ENCODE measurements at regions not wholly inside any gene's neighbourhood (a gene's known extent, or its start where the extent isn't known, plus 50 kb on each side); places are given as distances from the start of the nearest gene placed in this dataset.

DNA sequence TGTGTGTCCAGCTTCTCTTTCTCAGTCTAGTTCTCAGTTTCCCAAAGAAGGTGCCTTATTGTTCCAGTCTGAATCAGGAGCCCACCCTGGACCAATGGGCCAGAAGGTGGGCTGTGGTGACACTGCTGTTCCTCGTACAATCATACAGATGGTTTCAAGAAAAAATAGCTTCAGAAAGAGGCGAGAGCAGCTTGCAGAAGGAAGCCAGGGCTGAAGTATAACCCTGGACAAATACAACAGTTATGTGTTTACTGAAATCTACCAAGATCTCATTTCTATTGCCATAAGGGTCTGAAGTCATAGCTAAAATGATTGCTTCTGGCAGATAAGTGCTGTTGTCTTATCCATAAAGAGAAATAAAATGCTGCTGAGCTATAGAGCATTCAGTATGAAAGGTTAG lies 75.4 kb downstream of the PFDN4 start:
- H3K27ac ChIP-seq (ENCODE audit: low read depth): no peak overlapping the region
- no peak overlapping the region for H3K27ac Mint-ChIP-seq
- H3K36me3 Mint-ChIP-seq (ENCODE audit: low read depth): no peaks in the 10 kb centered on the region

More for the DNA sequence above, 75.4 kb downstream of the PFDN4 start:
- H3K27me3 ChIP-seq (ENCODE audit: insufficient read depth): no peaks in the 10 kb centered on the region
- TF ChIP-seq, protein P1, sequence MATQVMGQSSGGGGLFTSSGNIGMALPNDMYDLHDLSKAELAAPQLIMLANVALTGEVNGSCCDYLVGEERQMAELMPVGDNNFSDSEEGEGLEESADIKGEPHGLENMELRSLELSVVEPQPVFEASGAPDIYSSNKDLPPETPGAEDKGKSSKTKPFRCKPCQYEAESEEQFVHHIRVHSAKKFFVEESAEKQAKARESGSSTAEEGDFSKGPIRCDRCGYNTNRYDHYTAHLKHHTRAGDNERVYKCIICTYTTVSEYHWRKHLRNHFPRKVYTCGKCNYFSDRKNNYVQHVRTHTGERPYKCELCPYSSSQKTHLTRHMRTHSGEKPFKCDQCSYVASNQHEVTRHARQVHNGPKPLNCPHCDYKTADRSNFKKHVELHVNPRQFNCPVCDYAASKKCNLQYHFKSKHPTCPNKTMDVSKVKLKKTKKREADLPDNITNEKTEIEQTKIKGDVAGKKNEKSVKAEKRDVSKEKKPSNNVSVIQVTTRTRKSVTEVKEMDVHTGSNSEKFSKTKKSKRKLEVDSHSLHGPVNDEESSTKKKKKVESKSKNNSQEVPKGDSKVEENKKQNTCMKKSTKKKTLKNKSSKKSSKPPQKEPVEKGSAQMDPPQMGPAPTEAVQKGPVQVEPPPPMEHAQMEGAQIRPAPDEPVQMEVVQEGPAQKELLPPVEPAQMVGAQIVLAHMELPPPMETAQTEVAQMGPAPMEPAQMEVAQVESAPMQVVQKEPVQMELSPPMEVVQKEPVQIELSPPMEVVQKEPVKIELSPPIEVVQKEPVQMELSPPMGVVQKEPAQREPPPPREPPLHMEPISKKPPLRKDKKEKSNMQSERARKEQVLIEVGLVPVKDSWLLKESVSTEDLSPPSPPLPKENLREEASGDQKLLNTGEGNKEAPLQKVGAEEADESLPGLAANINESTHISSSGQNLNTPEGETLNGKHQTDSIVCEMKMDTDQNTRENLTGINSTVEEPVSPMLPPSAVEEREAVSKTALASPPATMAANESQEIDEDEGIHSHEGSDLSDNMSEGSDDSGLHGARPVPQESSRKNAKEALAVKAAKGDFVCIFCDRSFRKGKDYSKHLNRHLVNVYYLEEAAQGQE (IDR thresholded peaks at IDR 0.05; ENCODE audit: unreplicated experiment): no peak
- TF ChIP-seq JUNB (IDR thresholded peaks at IDR 0.05; ENCODE audit: unreplicated experiment): no peak
- TF ChIP-seq EZH2phosphoT487 (IDR thresholded peaks at IDR 0.05; ENCODE audit: unreplicated experiment): no peak
- no peak for TF ChIP-seq ETS1 (IDR thresholded peaks at IDR 0.05)
- no peak for TF ChIP-seq CREB1 (CRISPR knock-in tag; IDR thresholded peaks at IDR 0.05; ENCODE audit: low read depth)
- no peak for TF ChIP-seq ZNF114 (CRISPR knock-in tag; IDR thresholded peaks at IDR 0.05)
- TF ChIP-seq ZNF462 (CRISPR knock-in tag; IDR thresholded peaks at IDR 0.05): no peak
- no peak for TF ChIP-seq POLR2AphosphoS5 (IDR thresholded peaks at IDR 0.05; ENCODE audit: low read depth)
- no peak for TF ChIP-seq ZNF331 (CRISPR knock-in tag; IDR thresholded peaks at IDR 0.05; ENCODE audit: low read depth)
- no peak for TF ChIP-seq STAT1 (IDR thresholded peaks at IDR 0.05; ENCODE audit: unreplicated experiment)
- TF ChIP-seq, protein P2, sequence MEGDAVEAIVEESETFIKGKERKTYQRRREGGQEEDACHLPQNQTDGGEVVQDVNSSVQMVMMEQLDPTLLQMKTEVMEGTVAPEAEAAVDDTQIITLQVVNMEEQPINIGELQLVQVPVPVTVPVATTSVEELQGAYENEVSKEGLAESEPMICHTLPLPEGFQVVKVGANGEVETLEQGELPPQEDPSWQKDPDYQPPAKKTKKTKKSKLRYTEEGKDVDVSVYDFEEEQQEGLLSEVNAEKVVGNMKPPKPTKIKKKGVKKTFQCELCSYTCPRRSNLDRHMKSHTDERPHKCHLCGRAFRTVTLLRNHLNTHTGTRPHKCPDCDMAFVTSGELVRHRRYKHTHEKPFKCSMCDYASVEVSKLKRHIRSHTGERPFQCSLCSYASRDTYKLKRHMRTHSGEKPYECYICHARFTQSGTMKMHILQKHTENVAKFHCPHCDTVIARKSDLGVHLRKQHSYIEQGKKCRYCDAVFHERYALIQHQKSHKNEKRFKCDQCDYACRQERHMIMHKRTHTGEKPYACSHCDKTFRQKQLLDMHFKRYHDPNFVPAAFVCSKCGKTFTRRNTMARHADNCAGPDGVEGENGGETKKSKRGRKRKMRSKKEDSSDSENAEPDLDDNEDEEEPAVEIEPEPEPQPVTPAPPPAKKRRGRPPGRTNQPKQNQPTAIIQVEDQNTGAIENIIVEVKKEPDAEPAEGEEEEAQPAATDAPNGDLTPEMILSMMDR (conservative IDR thresholded peaks at IDR 0.05; ENCODE audit: low read depth in 2 of 2): no peak
- TF ChIP-seq EZH2 (IDR thresholded peaks at IDR 0.05; ENCODE audit: low read depth, unreplicated experiment): no peak
- no peak for TF ChIP-seq NANOG (IDR thresholded peaks at IDR 0.05; ENCODE audit: borderline replicate concordance)
- no peaks in the 10 kb centered on the region for H3F3A ChIP-seq (replicated peaks; ENCODE audit: low read depth)
- peaks cover 3% of the 10 kb centered on the region; the same call in 1 of the 2 replicates for H3K9me2 ChIP-seq (ENCODE audit: insufficient read depth)
- DNase-seq (ENCODE audit: low spot score): no peak
- Mint-ChIP-seq H3K27me3 (ENCODE audit: insufficient read depth, low read depth, poor library complexity) (peaks cover 1% of the 10 kb centered on the region), H3K4me3 (no peak overlapping the region), H3K9me3 (no peaks in the 10 kb centered on the region), H3K4me1 (no peaks in the 10 kb centered on the region; the same call in 2 of the 3 replicates)
- H3K79me2 ChIP-seq (replicated peaks; ENCODE audit: insufficient read depth): no peaks in the 10 kb centered on the region
- no peak overlapping the region for H3K4me3 ChIP-seq
- no peak overlapping the region for H2AFZ ChIP-seq
- H3K4me1 ChIP-seq (ENCODE audit: insufficient read depth): no peaks in the 10 kb centered on the region
- no peak for ATAC-seq
- no peaks in the 10 kb centered on the region for H3K36me3 ChIP-seq (ENCODE audit: insufficient read depth)
- no peaks in the 10 kb centered on the region for H4K20me1 ChIP-seq (replicated peaks; ENCODE audit: insufficient read depth)
- no peak overlapping the region for H3K4me2 ChIP-seq

Measured in GM23338 (cell line).